ENCODE measurements at regions not wholly inside any gene's neighbourhood (a gene's known extent, or its start where the extent isn't known, plus 50 kb on each side); places are given as distances from the start of the nearest gene placed in this dataset.

DNA sequence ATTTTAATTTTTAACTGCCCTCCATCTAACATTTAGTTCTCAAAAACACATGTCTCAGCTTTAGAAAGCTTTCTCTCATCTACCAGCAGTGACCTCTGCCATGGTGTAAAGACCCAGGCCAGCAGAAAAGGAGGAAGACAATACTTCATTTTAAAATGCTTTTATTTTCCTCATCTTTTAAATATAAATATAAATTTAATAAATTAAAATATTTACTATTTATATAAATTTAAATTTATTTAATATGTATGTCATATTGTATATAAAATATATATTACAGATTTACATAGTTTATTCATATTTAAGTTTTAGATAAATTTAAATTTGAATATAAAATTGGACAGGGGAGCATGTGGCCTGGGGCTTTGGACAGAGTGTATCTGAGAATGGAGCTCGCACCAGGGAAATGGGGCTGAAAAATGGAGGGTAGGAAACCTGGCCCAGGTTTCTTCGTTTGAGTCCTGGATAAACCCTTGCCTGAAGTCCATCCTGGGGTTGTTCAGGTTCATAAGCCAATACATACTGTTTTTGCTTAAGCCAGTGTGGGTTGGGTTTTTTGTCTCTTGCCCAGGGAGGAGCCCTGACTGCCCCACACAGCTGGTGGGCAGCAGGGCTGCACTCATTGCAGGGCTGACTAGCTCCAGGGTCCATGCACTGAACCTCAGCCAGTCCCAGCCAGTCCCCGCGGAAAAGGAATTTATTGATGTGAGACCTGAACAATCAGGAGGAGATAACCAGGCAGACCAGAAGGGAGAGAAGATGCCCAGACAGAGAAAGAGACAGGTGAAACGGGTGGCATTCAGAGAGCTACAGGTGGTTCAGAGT lies 77.3 kb upstream of the LAPTM4A start:
- 5% methylated on average over 4 of the region's 5 CpGs for whole genome bisulfite sequencing (ENCODE audit: insufficient coverage, low coverage, missing lambda C conversion rate)
- no TSS peak for BruUV-seq (replicated peaks)
- TF ChIP-seq, protein P1, sequence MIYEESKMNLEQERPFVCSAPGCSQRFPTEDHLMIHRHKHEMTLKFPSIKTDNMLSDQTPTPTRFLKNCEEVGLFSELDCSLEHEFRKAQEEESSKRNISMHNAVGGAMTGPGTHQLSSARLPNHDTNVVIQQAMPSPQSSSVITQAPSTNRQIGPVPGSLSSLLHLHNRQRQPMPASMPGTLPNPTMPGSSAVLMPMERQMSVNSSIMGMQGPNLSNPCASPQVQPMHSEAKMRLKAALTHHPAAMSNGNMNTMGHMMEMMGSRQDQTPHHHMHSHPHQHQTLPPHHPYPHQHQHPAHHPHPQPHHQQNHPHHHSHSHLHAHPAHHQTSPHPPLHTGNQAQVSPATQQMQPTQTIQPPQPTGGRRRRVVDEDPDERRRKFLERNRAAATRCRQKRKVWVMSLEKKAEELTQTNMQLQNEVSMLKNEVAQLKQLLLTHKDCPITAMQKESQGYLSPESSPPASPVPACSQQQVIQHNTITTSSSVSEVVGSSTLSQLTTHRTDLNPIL (CRISPR knock-in tag; IDR thresholded peaks at IDR 0.05): no peak
- TF ChIP-seq KDM5B (IDR thresholded peaks at IDR 0.05; ENCODE audit: insufficient replicate concordance, low read depth, low read length) (no peak), TCFL5 (CRISPR knock-in tag; conservative IDR thresholded peaks at IDR 0.05) (no peak), MTA3 (IDR thresholded peaks at IDR 0.05; ENCODE audit: borderline replicate concordance) (no peak), ZNF551 (CRISPR knock-in tag; IDR thresholded peaks at IDR 0.05) (no peak), RB1 (IDR thresholded peaks at IDR 0.05; ENCODE audit: low read depth) (no peak), ESRRB (CRISPR knock-in tag; IDR thresholded peaks at IDR 0.05; ENCODE audit: borderline replicate concordance) (no peak), POLR2G (IDR thresholded peaks at IDR 0.05; ENCODE audit: low read depth, low read length) (no peak), GTF2F1 (IDR thresholded peaks at IDR 0.05; ENCODE audit: low read depth, low read length) (no peak), ZNF79 (CRISPR knock-in tag; IDR thresholded peaks at IDR 0.05; ENCODE audit: low read depth) (no peak)
- TF ChIP-seq, protein P2, sequence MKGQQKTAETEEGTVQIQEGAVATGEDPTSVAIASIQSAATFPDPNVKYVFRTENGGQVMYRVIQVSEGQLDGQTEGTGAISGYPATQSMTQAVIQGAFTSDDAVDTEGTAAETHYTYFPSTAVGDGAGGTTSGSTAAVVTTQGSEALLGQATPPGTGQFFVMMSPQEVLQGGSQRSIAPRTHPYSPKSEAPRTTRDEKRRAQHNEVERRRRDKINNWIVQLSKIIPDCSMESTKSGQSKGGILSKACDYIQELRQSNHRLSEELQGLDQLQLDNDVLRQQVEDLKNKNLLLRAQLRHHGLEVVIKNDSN (CRISPR knock-in tag; IDR thresholded peaks at IDR 0.05): no peak
- TF ChIP-seq, protein P3, sequence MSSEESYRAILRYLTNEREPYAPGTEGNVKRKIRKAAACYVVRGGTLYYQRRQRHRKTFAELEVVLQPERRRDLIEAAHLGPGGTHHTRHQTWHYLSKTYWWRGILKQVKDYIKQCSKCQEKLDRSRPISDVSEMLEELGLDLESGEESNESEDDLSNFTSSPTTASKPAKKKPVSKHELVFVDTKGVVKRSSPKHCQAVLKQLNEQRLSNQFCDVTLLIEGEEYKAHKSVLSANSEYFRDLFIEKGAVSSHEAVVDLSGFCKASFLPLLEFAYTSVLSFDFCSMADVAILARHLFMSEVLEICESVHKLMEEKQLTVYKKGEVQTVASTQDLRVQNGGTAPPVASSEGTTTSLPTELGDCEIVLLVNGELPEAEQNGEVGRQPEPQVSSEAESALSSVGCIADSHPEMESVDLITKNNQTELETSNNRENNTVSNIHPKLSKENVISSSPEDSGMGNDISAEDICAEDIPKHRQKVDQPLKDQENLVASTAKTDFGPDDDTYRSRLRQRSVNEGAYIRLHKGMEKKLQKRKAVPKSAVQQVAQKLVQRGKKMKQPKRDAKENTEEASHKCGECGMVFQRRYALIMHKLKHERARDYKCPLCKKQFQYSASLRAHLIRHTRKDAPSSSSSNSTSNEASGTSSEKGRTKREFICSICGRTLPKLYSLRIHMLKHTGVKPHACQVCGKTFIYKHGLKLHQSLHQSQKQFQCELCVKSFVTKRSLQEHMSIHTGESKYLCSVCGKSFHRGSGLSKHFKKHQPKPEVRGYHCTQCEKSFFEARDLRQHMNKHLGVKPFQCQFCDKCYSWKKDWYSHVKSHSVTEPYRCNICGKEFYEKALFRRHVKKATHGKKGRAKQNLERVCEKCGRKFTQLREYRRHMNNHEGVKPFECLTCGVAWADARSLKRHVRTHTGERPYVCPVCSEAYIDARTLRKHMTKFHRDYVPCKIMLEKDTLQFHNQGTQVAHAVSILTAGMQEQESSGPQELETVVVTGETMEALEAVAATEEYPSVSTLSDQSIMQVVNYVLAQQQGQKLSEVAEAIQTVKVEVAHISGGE (CRISPR knock-in tag; IDR thresholded peaks at IDR 0.05): no peak
- TF ChIP-seq, protein P4, sequence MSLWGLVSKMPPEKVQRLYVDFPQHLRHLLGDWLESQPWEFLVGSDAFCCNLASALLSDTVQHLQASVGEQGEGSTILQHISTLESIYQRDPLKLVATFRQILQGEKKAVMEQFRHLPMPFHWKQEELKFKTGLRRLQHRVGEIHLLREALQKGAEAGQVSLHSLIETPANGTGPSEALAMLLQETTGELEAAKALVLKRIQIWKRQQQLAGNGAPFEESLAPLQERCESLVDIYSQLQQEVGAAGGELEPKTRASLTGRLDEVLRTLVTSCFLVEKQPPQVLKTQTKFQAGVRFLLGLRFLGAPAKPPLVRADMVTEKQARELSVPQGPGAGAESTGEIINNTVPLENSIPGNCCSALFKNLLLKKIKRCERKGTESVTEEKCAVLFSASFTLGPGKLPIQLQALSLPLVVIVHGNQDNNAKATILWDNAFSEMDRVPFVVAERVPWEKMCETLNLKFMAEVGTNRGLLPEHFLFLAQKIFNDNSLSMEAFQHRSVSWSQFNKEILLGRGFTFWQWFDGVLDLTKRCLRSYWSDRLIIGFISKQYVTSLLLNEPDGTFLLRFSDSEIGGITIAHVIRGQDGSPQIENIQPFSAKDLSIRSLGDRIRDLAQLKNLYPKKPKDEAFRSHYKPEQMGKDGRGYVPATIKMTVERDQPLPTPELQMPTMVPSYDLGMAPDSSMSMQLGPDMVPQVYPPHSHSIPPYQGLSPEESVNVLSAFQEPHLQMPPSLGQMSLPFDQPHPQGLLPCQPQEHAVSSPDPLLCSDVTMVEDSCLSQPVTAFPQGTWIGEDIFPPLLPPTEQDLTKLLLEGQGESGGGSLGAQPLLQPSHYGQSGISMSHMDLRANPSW (CRISPR knock-in tag; IDR thresholded peaks at IDR 0.05): no peak

More for the DNA sequence above, 77.3 kb upstream of the LAPTM4A start:
- ChIA-PET CTCF (ENCODE audit: low intra/inter-chr PET ratio) (no interaction called here), POLR2A (no interaction called here)
- Histone ChIP-seq H3K36me3 (ENCODE audit: control insufficient read depth, insufficient read depth, low read length) (no peaks in the 10 kb centered on the region), H3K27ac (ENCODE audit: extremely low read depth, low read depth, low read length) (no peak overlapping the region), H3K9me3 (replicated peaks; ENCODE audit: control insufficient read depth, insufficient read depth, low read depth, low read length) (no peaks in the 10 kb centered on the region), H3K9me1 (ENCODE audit: control insufficient read depth, insufficient read depth, low read length) (no peaks in the 10 kb centered on the region), H3K27me3 (ENCODE audit: control insufficient read depth in 2 of 2, insufficient read depth in 2 of 2, low read length in 2 of 2) (peaks cover 4 to 36% of the 10 kb centered on the region in 2 experiments), H4K20me1 (replicated peaks; ENCODE audit: control insufficient read depth, insufficient read depth, low read length) (no peaks in the 10 kb centered on the region), H3K4me2 (ENCODE audit: insufficient read depth, low read length) (no peak overlapping the region), H3K4me3 (no peak overlapping the region), H2AFZ (ENCODE audit: low read depth, low read length) (no peak overlapping the region), H3K79me2 (ENCODE audit: control insufficient read depth, insufficient read depth, low read length) (no peaks in the 10 kb centered on the region), H3K4me1 (replicated peaks in 1 of 2; ENCODE audit: control insufficient read depth in 2 of 2, insufficient read depth in 2 of 2, low read length in 2 of 2) (no peaks in the 10 kb centered on the region; a peak in 1 of 5 replicates), H3K9ac (ENCODE audit: insufficient read depth in 1 of 2, low read depth in 2 of 2, low read length in 2 of 2) (no peak overlapping the region)
- in situ Hi-C loops (cut with MboI): no loop called here
- ATAC-seq (no peak), FAIRE-seq (no peak), DNase-seq (ENCODE audit: extremely low read depth in 1 of 4, low spot score in 3 of 4) (no peak)
- intact Hi-C loops (cut with micrococcal nuclease): no loop called here

Data from K562 (cell line).